Neuronal stem cell (in vitro differentiated cells): ENCODE measurements at regions not wholly inside any gene's neighbourhood (a gene's known extent, or its start where the extent isn't known, plus 50 kb on each side); places are given as distances from the start of the nearest gene placed in this dataset.

Experiments used
- DNase-seq: peaks from one replicate; pipeline ENCODE4 v3.0.0-alpha.2; 2013; ENCODE audit warnings: low spot score
- H2AFZ ChIP-seq: one replicate; pipeline ENCODE4 v1.6.1; 2013; ENCODE audit warnings: mild to moderate bottlenecking, low read length, inconsistent platforms
- H2AK5ac ChIP-seq: 2 replicates; pipeline ENCODE4 v1.6.1; 2013; ENCODE audit warnings: low read depth, mild to moderate bottlenecking, inconsistent platforms, low read length, moderate library complexity, mixed read lengths
- H2BK120ac ChIP-seq: 2 replicates; pipeline ENCODE4 v1.6.1; 2013; ENCODE audit warnings: low read depth, mild to moderate bottlenecking, inconsistent platforms, low read length, moderate library complexity, mixed read lengths
- H2BK12ac ChIP-seq: one replicate; pipeline ENCODE4 v1.6.1; 2013; ENCODE audit warnings: low read length, inconsistent platforms
- H2BK15ac ChIP-seq: 2 replicates; pipeline ENCODE4 v1.6.1; 2013; ENCODE audit warnings: mild to moderate bottlenecking, low read length, inconsistent platforms, mixed read lengths
- H2BK5ac ChIP-seq: one replicate; pipeline ENCODE4 v1.6.1; 2013; ENCODE audit warnings: inconsistent platforms, mild to moderate bottlenecking, low read length, moderate library complexity
- H3K14ac ChIP-seq: one replicate; pipeline ENCODE4 v1.6.1; 2013; ENCODE audit warnings: low read length, inconsistent platforms
- H3K18ac ChIP-seq: 2 replicates; pipeline ENCODE4 v1.6.1; 2013; ENCODE audit warnings: low read length, inconsistent platforms
- H3K23ac ChIP-seq: 2 replicates; pipeline ENCODE4 v1.6.1; 2013; ENCODE audit warnings: low read depth, mild to moderate bottlenecking, mixed read lengths, low read length, inconsistent platforms; ENCODE audit not compliant: poor library complexity
- H3K27ac ChIP-seq: replicated peaks from 3 replicates; pipeline ENCODE4 v1.5.1; 2013; ENCODE audit warnings: low read length, inconsistent platforms
- H3K27me3 ChIP-seq, 3 experiments: 2 replicates each; pipeline ENCODE4 v1.6.1; 2013; ENCODE audit warnings: low read length in 3 of 3, mild to moderate bottlenecking in 2 of 3, inconsistent platforms in 1 of 3, low read depth in 1 of 3, mixed read lengths in 1 of 3, moderate library complexity in 1 of 3; ENCODE audit not compliant: control insufficient read depth in 3 of 3, insufficient read depth in 3 of 3
- H3K36me3 ChIP-seq, 2 donors: replicated peaks in 1 of 2; 2 replicates each; pipeline ENCODE4 v1.6.1; 2013; ENCODE audit warnings: low read length in 2 of 2; ENCODE audit not compliant: control insufficient read depth in 2 of 2, insufficient read depth in 2 of 2
- H3K4ac ChIP-seq: 2 replicates; pipeline ENCODE4 v1.6.1; 2013; ENCODE audit warnings: inconsistent platforms, mild to moderate bottlenecking, low read length, moderate library complexity
- H3K4me1 ChIP-seq, 2 donors: 1 replicate in 1 of 2; 2 replicates in 1 of 2; pipeline ENCODE4 v1.6.1; 2013; ENCODE audit warnings: low read length in 2 of 2, low read depth in 1 of 2; ENCODE audit not compliant: control insufficient read depth in 2 of 2, insufficient read depth in 1 of 2
- H3K4me2 ChIP-seq: one replicate; pipeline ENCODE4 v1.6.1; 2013; ENCODE audit warnings: mild to moderate bottlenecking, low read length, inconsistent platforms; ENCODE audit not compliant: insufficient read depth, poor library complexity, severe bottlenecking
- H3K4me3 ChIP-seq, 2 donors: 2 replicates each; pipeline ENCODE4 v1.5.1; 2013; ENCODE audit warnings: low read length in 2 of 2, mild to moderate bottlenecking in 2 of 2, inconsistent platforms in 1 of 2, moderate library complexity in 1 of 2
- H3K79me1 ChIP-seq: one replicate; pipeline ENCODE4 v1.6.1; 2013; ENCODE audit warnings: low read depth, mild to moderate bottlenecking, inconsistent platforms, low read length, moderate library complexity
- H3K9ac ChIP-seq: one replicate; pipeline ENCODE4 v1.6.1; 2013; ENCODE audit warnings: mild to moderate bottlenecking, low read depth, low read length, inconsistent platforms; ENCODE audit not compliant: poor library complexity
- H3K9me3 ChIP-seq, 2 donors: replicated peaks in 1 of 2; 2 replicates each; pipeline versions ENCODE3 to v1.6.1; 2013; ENCODE audit warnings: low read length in 2 of 2, mild to moderate bottlenecking in 2 of 2, inconsistent platforms in 1 of 2, low read depth in 1 of 2, mixed read lengths in 1 of 2, moderate library complexity in 1 of 2; ENCODE audit not compliant: control insufficient read depth in 2 of 2, insufficient read depth in 1 of 2
- H4K8ac ChIP-seq: one replicate; pipeline ENCODE4 v1.6.1; 2013; ENCODE audit warnings: low read depth, mild to moderate bottlenecking, inconsistent platforms, low read length, moderate library complexity
- H4K91ac ChIP-seq: one replicate; pipeline ENCODE4 v1.6.1; 2013; ENCODE audit warnings: low read length, low read depth, mild to moderate bottlenecking, inconsistent platforms; ENCODE audit not compliant: poor library complexity
- WGBS, 2 donors: extraction: QIAGEN DNeasy Blood & Tissue Kit; methylation state at CpG; one replicate each; pipeline ENCODE4 v1.1.7; 2013; ENCODE audit warnings: missing lambda C conversion rate in 2 of 2, mixed read lengths in 1 of 2; ENCODE audit not compliant: insufficient read length in 2 of 2, insufficient replicate concordance in 1 of 2; ENCODE audit errors: extremely low coverage in 2 of 2; 5-methylcytosine and 5-hydroxymethylcytosine counted together

DNA sequence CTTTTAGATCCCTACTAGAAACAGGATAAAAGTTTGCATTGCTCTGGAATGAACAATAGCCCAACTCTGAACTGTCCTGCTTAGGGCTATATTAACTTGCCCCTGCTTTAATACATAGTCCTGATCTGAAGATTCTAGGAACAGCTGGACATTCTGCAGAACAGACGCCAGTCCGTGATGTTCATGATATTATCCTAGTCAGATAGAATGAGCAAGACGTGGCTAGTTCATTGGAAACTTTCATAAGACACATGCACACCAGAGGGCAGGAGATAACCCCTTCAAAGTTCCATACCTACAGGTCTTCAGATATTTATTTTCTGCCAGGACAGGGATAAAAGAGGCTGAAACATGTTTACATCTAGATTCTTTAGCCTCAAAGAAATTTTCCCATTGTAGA, 75.5 kb upstream of the CLNK start:
- Histone ChIP-seq H3K14ac (no peak overlapping the region), H3K4me2 (no peak overlapping the region), H3K36me3 (no peaks in the 10 kb centered on the region), H2BK5ac (no peak overlapping the region), H3K23ac (no peak overlapping the region), H3K9ac (no peak overlapping the region), H3K4me1 (peaks cover 2 to 5% of the 10 kb centered on the region in 2 donors), H3K27me3 (no peaks in the 10 kb centered on the region), H3K9me3 (no peaks in the 10 kb centered on the region), H2AFZ (no peak overlapping the region), H4K91ac (no peak overlapping the region), H2BK12ac (no peak overlapping the region), H4K8ac (no peak overlapping the region), H2AK5ac (no peak overlapping the region), H2BK15ac (no peak overlapping the region), H3K18ac (no peak overlapping the region), H3K4ac (no peak overlapping the region), H3K4me3 (no peak overlapping the region), H3K79me1 (no peaks in the 10 kb centered on the region), H2BK120ac (no peak overlapping the region), H3K27ac (no peak overlapping the region)
- no peak for DNase-seq
- no CpG with 5 or more reads among the region's 3 CpGs for WGBS, 2 donors

DNA sequence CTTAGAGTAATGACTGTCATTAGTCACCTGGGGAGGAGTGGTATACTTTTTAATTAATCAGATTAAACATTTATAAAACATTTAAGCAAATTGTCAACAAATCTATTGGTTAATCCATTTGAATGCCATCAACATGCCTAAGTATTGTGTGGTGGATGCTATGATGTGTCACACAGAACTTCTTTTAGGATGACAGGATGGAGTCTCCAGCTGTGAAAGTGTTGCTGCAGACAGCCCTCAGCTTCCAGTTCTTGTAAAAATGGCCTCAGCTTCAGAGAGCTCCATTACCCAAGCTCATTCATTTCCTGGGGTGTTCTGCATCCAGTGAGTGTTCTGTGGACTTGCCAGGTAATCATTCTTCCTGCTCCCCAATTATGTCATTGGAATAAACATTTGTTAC, 74.3 kb upstream of the CLNK start:
- Histone ChIP-seq H2BK15ac (no peak overlapping the region), H2AK5ac (no peak overlapping the region), H3K14ac (no peak overlapping the region), H2BK120ac (no peak overlapping the region), H3K4me3 (no peak overlapping the region), H2AFZ (no peak overlapping the region), H4K91ac (no peak overlapping the region), H3K79me1 (no peaks in the 10 kb centered on the region), H3K9ac (no peak overlapping the region), H2BK5ac (no peak overlapping the region), H3K4ac (no peak overlapping the region), H2BK12ac (no peak overlapping the region), H3K4me2 (no peak overlapping the region), H3K18ac (no peak overlapping the region), H3K9me3 (no peaks in the 10 kb centered on the region), H3K23ac (no peak overlapping the region), H3K27me3 (no peaks in the 10 kb centered on the region), H3K4me1 (peaks cover 2 to 5% of the 10 kb centered on the region in 2 donors), H3K27ac (no peak overlapping the region), H3K36me3 (no peaks in the 10 kb centered on the region), H4K8ac (no peak overlapping the region)
- no peak for DNase-seq

DNA sequence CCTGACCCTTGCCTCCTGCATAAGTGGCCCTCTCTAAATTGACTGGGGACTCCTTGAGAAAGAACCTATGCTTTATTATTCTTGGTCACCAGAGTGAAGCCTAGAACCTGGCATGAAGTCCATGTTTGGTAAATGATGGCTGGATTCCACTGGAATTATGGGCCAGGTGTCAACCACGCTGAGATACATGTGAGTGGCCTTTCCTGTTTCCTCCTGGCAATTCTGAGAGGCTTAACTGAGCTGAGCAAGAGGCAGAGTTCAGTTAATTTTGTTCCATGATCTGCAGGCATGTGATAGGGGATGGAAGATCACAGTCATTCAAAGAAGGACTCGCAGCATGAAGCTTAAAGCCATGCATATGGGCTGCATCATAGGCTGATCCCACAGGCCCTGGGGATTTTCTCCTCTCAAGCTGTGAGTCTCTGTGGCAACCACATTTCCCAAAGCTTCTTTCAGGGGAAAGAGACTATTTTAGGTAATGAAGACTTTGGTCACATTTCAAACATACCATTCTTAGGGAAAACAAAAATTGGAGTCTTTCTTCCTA, 69.4 kb upstream of the CLNK start:
- no peaks in the 10 kb centered on the region for H3K36me3 ChIP-seq
- H3K4ac ChIP-seq, result no peak overlapping the region
- no peaks in the 10 kb centered on the region for H3K79me1 ChIP-seq
- no peak overlapping the region for H3K27ac ChIP-seq
- H3K18ac ChIP-seq, result no peak overlapping the region
- H4K8ac ChIP-seq, result no peak overlapping the region
- H3K27me3 ChIP-seq, result no peaks in the 10 kb centered on the region
- no peak overlapping the region for H3K4me2 ChIP-seq
- no peak overlapping the region for H2BK5ac ChIP-seq
- H3K23ac ChIP-seq, result no peak overlapping the region
- H3K9me3 ChIP-seq, result no peaks in the 10 kb centered on the region
- H2AFZ ChIP-seq, result no peak overlapping the region
- no peak overlapping the region for H2BK120ac ChIP-seq
- H3K14ac ChIP-seq, result no peak overlapping the region
- no peak overlapping the region for H4K91ac ChIP-seq
- H2BK12ac ChIP-seq, result no peak overlapping the region
- DNase-seq, result no peak
- H3K4me1 ChIP-seq, result no peaks in the 10 kb centered on the region
- no peak overlapping the region for H3K4me3 ChIP-seq
- no peak overlapping the region for H2AK5ac ChIP-seq
- H3K9ac ChIP-seq, result no peak overlapping the region
- no CpG with 5 or more reads among the region's 2 CpGs for WGBS, 2 donors
- H2BK15ac ChIP-seq, result no peak overlapping the region

DNA sequence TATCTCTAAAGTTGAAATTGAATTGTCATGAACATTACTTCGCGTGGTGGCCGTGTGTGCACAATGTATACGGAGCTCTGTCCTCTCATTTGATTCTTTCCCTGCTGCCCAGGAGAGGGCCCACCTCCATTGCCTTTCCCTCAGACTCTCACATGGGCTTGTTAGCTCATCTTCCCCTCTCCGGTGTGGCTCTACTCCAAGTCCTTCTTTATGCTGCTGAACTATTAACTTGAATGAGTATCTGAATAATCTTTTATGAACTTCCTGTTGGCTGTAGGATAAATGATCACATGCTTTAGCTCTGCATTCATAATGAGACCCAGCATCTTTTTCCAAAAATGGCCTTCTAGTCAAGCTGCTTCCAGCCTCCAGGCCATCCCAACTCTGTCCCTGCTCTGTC, 68.8 kb upstream of the CLNK start:
- no peaks in the 10 kb centered on the region for H3K79me1 ChIP-seq
- no peaks in the 10 kb centered on the region for H3K27me3 ChIP-seq
- no peak overlapping the region for H2BK5ac ChIP-seq
- no peak overlapping the region for H3K4me2 ChIP-seq
- no peaks in the 10 kb centered on the region for H3K36me3 ChIP-seq
- no peak overlapping the region for H2BK12ac ChIP-seq
- no peak for DNase-seq
- H4K8ac ChIP-seq, result no peak overlapping the region
- no peak overlapping the region for H3K9ac ChIP-seq
- H2AK5ac ChIP-seq, result no peak overlapping the region
- no peaks in the 10 kb centered on the region for H3K9me3 ChIP-seq
- no CpG with 5 or more reads among the region's 5 CpGs for WGBS, 2 donors
- H3K4me3 ChIP-seq, result no peak overlapping the region
- H3K4ac ChIP-seq, result no peak overlapping the region
- no peak overlapping the region for H2AFZ ChIP-seq
- no peaks in the 10 kb centered on the region for H3K4me1 ChIP-seq
- no peak overlapping the region for H3K27ac ChIP-seq
- no peak overlapping the region for H2BK120ac ChIP-seq
- H2BK15ac ChIP-seq, result no peak overlapping the region
- no peak overlapping the region for H3K14ac ChIP-seq
- no peak overlapping the region for H4K91ac ChIP-seq
- H3K18ac ChIP-seq, result no peak overlapping the region
- no peak overlapping the region for H3K23ac ChIP-seq
